GM21360 (cell line): ENCODE measurements at regions not wholly inside any gene's neighbourhood (a gene's known extent, or its start where the extent isn't known, plus 50 kb on each side); places are given as distances from the start of the nearest gene placed in this dataset.
"Not testable (repeated sequence)": the region's sequence is repeated elsewhere in the genome, so short reads cannot be mapped to it uniquely, and the experiment has no call there.

Experiments used
- ATAC-seq: cut with Tn5 transposase; IDR thresholded peaks from one replicate; pipeline ENCODE4 v1.9.1; 2021; ENCODE audit warnings: mild to moderate bottlenecking, moderate library complexity; ENCODE audit not compliant: unreplicated experiment

DNA sequence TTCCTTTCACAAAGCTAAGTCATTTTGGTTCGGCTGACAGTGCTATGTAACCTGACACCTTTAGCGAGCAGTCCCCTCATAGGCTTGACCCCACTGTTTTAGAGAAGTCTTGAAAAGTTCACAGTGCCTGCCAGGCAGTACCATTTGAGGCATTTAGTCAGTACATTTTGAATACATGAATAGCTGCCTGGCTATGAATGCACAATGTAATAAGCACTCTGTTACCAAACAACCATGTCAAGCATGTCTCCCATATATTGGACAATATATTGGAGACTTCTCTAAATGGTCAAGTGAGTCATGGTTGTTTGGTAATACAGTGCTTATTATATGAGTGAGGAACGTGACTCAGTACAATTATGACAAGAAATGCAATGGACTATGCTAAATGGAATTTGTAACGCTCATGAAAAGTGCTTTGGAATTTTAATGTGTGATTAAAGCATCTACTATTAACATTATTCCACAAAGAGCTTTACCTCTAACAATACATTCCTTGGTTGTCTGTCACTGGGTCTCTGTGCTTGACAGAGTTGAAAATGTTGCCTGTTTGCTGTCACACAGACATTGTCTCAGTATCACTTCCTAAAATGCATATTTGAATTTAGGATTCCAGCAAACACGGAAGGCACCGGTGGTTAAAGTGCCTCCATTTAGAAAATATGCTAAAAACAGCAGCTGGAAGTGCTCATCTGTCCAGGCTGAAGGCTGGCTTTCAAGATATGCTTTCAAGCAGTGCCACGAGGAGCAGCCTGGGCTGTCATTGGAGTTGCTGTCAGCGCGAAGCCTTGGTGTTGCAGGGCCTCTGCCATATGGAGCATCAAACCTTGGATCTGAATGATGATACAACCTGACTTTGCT, 458.6 kb downstream of the FBXO15 start:
- ATAC-seq = peak; percentile 89

- ATAC-seq = no peak
These were observed 459.5 kb downstream of the FBXO15 start for GRCh38 chr18:73688161-73688560.

- ATAC-seq = no peak
These were observed 463.0 kb downstream of the FBXO15 start for GRCh38 chr18:73684647-73685046.

GRCh38 chr18:73683409-73684238, 464.0 kb downstream of the FBXO15 start:
- no peak for ATAC-seq

GRCh38 chr18:73681912-73682311, 465.7 kb downstream of the FBXO15 start:
- no peak for ATAC-seq

- ATAC-seq = no peak
These were observed 466.2 kb downstream of the FBXO15 start for GRCh38 chr18:73681398-73681797.

- ATAC-seq = no peak
These were observed 467.5 kb downstream of the FBXO15 start for GRCh38 chr18:73679941-73680712.

DNA sequence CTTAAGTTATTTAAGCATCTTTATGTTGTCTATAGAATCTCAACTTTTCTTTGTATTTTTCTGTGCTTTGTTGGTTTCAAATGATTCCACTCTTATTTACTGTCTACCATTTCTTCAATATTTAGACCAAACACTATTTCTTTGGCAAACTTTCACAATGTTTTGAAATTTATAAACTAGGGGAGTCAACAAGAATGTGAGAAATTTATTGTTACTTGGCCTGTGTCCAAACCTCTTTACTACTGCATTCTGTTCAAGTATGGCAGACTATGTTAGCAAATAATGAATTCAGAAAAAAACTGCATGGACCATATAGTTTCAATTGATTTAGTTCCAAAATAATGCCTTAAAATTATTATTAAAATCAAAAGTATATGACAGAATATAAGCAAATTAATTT, 470.2 kb downstream of the FBXO15 start:
- ATAC-seq = no peak

DNA sequence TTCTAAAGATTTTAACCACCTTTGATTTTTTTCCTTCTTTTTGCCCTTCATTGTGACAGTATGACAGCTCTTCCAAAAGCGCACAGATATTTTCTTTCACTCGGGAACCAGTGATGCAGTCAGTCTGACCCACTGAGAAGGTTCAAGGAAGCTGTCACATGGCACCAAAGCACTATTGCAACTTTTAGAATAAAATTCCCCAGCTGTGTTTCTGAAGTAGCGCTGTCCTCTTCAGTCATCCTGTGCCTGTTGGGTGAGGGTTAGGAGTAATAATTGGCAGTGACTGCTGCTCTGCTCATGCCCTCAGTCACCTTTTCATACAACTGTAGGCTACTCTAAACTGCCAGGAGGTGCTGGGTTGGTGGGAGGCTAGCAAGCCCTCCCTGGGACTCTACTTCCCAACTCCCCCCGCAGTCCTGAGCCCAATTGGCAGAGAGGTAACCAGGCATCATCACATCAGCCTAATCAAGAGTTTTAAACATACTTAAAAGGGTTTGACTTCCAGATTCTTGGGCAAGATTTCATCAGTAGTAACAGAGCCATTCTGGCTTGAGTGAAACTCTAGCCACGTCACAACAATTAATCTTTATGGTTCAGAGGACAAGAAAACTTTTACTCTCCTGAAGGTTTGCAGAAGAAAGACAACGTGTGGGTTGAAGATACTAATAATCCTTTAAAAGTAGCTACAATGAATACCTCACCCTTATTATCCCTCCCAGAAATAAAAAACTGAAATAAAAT, 473.3 kb downstream of the FBXO15 start:
- ATAC-seq = no peak

DNA sequence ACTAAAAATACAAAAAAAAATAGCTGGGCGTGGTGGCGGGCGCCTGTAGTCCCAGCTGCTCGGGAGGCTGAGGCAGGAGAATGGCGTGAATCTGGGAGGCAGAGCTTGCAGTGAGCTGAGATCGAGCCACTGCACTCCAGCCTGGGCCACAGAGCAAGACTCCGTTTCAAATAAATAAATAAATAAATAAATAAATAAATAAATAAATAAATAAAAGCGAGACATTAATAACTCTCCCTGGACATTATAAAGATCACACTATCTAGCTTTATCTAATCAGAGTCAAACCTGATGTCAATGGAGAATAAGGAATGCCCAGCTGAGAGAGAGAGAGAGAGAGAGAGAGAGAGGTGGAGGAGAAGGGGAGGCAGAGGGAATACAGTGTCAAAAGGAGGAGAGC, 476.2 kb downstream of the FBXO15 start:
- not testable (repeated sequence) for ATAC-seq

- ATAC-seq = peak; percentile 83
These were observed 477.1 kb downstream of the FBXO15 start for GRCh38 chr18:73670524-73670923.

GRCh38 chr18:73670039-73670438, 477.6 kb downstream of the FBXO15 start:
- no peak for ATAC-seq

DNA sequence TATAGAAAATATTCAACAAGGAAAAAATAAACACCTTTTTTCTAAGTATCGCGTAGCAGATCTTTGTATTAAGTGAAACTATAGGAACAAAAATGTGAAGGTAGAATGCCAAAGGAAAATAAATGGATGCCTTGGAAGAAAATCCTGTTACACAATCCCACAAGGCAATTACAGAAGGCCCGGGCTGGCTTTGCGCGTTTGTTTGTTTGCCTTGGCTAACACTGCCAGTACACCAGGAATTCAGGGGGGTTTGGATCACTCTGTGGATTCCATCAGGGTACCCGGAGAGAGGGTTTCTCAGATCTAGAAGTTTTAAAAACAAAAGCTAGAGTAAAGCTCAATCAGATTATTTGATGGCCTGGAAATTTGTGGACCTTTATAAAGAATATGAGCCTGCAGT, 478.3 kb downstream of the FBXO15 start:
- no peak for ATAC-seq

- no peak for ATAC-seq
These were observed 479.6 kb downstream of the FBXO15 start for GRCh38 chr18:73668051-73668450.

- ATAC-seq = no peak
These were observed 480.9 kb downstream of the FBXO15 start for GRCh38 chr18:73666772-73667171.

DNA sequence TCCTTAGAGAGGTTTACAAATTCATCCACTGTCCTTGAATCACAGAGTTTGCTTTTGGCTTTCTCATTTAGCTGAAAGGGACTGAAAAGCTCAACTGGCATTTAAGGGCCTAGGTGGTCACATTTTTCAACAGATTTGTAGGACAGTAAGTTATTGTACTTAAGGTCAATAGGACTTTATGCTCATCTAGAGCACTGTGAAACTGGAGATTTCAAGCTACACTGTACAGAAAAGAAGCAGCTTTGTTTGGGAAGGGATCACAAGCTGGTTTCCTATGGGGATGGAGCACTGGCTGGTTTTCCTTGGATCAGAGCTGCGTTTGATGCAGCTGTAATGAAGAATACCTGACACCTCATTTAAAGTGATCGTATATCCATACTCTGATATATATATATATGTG, 482.7 kb downstream of the FBXO15 start:
- ATAC-seq = no peak

DNA sequence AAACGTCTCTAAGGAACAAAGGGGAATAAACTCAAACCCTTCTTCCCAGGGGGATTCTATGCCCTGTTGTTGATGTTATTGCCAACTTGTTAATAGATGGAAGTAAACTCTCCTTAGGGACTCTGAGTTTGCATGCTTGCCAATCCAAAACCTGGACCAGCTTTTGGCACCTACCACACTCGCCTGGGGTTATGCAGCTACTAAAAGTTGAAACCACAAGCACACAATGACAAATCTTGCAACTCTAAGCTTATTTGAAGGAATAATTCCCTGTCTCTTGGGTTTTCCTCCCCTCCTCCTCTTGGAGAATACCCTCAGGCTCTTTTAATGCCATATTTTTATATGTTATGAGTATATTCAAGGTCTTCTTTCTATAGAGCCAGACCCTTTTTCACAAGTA, 484.1 kb downstream of the FBXO15 start:
- ATAC-seq = no peak

- ATAC-seq = no peak
These were observed 485.2 kb downstream of the FBXO15 start for GRCh38 chr18:73662421-73662820.

GRCh38 chr18:73660931-73661856, 486.4 kb downstream of the FBXO15 start:
- ATAC-seq = no peak
